ENCODE measurements at regions not wholly inside any gene's neighbourhood (a gene's known extent, or its start where the extent isn't known, plus 50 kb on each side); places are given as distances from the start of the nearest gene placed in this dataset.

DNA sequence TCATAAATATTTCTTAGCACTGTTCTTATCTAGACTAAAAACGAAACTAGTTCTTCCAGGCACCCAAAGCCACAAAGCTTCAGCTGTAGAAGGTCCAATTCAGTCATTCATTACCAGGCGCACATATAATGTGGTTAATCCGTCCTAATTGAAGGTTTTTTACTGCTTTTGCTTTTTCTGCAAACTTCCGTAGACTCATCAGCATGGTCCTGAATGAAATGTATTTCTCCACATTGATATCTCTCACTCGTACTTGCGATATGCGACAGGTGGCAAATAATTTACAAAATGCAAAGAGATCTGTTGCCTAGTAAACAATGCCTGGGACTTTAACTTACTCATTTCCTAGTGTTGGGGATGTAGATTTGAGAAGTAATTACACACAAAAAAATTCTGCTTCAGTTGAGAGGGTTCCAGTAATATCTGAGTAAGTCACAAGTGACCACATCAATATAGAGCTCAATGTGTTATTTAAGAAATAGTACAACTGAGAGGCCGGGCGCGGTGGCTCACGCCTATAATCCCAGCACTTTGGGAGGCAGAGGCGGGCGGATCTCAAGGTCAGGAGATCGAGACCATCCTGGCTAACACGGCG, 75.0 kb upstream of the MBNL1 start:
- no peak overlapping the region for H3K4me3 ChIP-seq (ENCODE audit: low read depth in 2 of 2, low read length in 1 of 2)
- no peak overlapping the region for H3K27ac ChIP-seq (ENCODE audit: low read depth in 2 of 2, low read length in 1 of 2)
- DNase-seq = no peak
- no peaks in the 10 kb centered on the region for H3K79me2 ChIP-seq (ENCODE audit: insufficient read depth)
- H4K20me1 ChIP-seq (ENCODE audit: insufficient read depth) = no peaks in the 10 kb centered on the region
- no peak for TF ChIP-seq YY1 (IDR thresholded peaks at IDR 0.05; ENCODE audit: low read depth)
- no peak for TF ChIP-seq FOXJ3 (CRISPR knock-in tag; IDR thresholded peaks at IDR 0.05)
- TF ChIP-seq MXI1 (IDR thresholded peaks at IDR 0.05; ENCODE audit: low read depth, low read length) = no peak
- TF ChIP-seq, protein P1, sequence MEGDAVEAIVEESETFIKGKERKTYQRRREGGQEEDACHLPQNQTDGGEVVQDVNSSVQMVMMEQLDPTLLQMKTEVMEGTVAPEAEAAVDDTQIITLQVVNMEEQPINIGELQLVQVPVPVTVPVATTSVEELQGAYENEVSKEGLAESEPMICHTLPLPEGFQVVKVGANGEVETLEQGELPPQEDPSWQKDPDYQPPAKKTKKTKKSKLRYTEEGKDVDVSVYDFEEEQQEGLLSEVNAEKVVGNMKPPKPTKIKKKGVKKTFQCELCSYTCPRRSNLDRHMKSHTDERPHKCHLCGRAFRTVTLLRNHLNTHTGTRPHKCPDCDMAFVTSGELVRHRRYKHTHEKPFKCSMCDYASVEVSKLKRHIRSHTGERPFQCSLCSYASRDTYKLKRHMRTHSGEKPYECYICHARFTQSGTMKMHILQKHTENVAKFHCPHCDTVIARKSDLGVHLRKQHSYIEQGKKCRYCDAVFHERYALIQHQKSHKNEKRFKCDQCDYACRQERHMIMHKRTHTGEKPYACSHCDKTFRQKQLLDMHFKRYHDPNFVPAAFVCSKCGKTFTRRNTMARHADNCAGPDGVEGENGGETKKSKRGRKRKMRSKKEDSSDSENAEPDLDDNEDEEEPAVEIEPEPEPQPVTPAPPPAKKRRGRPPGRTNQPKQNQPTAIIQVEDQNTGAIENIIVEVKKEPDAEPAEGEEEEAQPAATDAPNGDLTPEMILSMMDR (IDR thresholded peaks at IDR 0.05) = no peak
- TF ChIP-seq FOXM1 (IDR thresholded peaks at IDR 0.05; ENCODE audit: low read depth) = no peak
- peaks cover 7% of the 10 kb centered on the region for H3F3A ChIP-seq (replicated peaks; ENCODE audit: insufficient read depth)
- H3K4me1 ChIP-seq (ENCODE audit: control insufficient read depth in 1 of 2, insufficient read depth in 2 of 2, low read depth in 1 of 2, low read length in 1 of 2) = no peaks in the 10 kb centered on the region; a peak in 1 of 4 replicates
- H3K4me2 ChIP-seq = no peak overlapping the region
- H3K9ac ChIP-seq = no peak overlapping the region
- CTCF ChIA-PET = no interaction called here
- H3K9me2 ChIP-seq = no peaks in the 10 kb centered on the region
- POLR2A ChIA-PET = no interaction called here
- no peaks in the 10 kb centered on the region for H3K9me3 ChIP-seq
- H3K36me3 ChIP-seq (replicated peaks in 1 of 2; ENCODE audit: control insufficient read depth in 1 of 2, insufficient read depth in 2 of 2, low read length in 1 of 2) = no peaks in the 10 kb centered on the region
- no peak overlapping the region; the same call in 1 of the 2 replicates for H2AFZ ChIP-seq (ENCODE audit: low read depth)
- H3K27me3 ChIP-seq (ENCODE audit: insufficient read depth) = no peaks in the 10 kb centered on the region
- 82% methylated on average over 16 of the region's 16 CpGs for WGBS (ENCODE audit: low lambda C conversion rate)

DNA sequence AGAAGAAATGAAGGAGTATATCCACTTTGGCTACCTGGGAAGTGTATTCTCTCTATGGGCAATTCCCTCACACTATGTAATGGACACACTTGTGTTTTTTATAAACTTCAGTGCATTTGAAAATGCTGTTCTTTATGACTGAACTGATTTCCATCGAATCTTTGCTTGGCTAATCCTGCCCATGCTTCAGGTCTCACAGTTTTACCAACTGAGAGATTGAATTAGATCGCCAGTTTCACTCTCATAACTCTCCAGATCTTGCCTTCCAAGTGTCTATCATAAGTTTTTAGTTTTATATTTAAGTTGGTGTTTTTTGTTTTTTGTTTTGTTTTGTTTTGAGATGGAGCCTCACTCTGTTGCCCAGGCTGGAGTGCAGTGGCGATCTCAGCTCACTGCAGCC, 73.5 kb upstream of the MBNL1 start:
- TF ChIP-seq FOSL2 (IDR thresholded peaks at IDR 0.05; ENCODE audit: borderline replicate concordance, low read depth) (no peak), RCOR1 (IDR thresholded peaks at IDR 0.05; ENCODE audit: low read length) (no peak)
- TF ChIP-seq, protein P1 (IDR thresholded peaks at IDR 0.05) = no peak
- H4K20me1 ChIP-seq (ENCODE audit: insufficient read depth) = no peaks in the 10 kb centered on the region
- no peaks in the 10 kb centered on the region for H3K79me2 ChIP-seq (ENCODE audit: insufficient read depth)
- no peak overlapping the region for H2AFZ ChIP-seq (ENCODE audit: low read depth)
- no peaks in the 10 kb centered on the region for H3K9me3 ChIP-seq
- no peak for DNase-seq
- no peaks in the 10 kb centered on the region for H3K9me2 ChIP-seq
- H3K4me2 ChIP-seq = no peak overlapping the region
- H3K9ac ChIP-seq = no peak overlapping the region
- peaks cover 7% of the 10 kb centered on the region for H3F3A ChIP-seq (replicated peaks; ENCODE audit: insufficient read depth)
- H3K4me3 ChIP-seq (ENCODE audit: low read depth in 2 of 2, low read length in 1 of 2) = no peak overlapping the region
- H3K4me1 ChIP-seq (ENCODE audit: control insufficient read depth in 1 of 2, insufficient read depth in 2 of 2, low read depth in 1 of 2, low read length in 1 of 2) = peaks cover 0 to under 1% of the 10 kb centered on the region in 2 experiments; a peak in 2 of 4 replicates
- H3K27ac ChIP-seq (ENCODE audit: low read depth in 2 of 2, low read length in 1 of 2) = no peak overlapping the region
- no peaks in the 10 kb centered on the region for H3K36me3 ChIP-seq (replicated peaks in 1 of 2; ENCODE audit: control insufficient read depth in 1 of 2, insufficient read depth in 2 of 2, low read length in 1 of 2)
- CTCF ChIA-PET = no interaction called here
- WGBS (ENCODE audit: low lambda C conversion rate) = 96% methylated on average over 3 of the region's 3 CpGs
- POLR2A ChIA-PET = no interaction called here
- no peaks in the 10 kb centered on the region for H3K27me3 ChIP-seq (ENCODE audit: insufficient read depth)
